ENCODE measurements at regions not wholly inside any gene's neighbourhood (a gene's known extent, or its start where the extent isn't known, plus 50 kb on each side); places are given as distances from the start of the nearest gene placed in this dataset.
"Not testable (repeated sequence)": the region's sequence is repeated elsewhere in the genome, so short reads cannot be mapped to it uniquely, and the experiment has no call there.

DNA sequence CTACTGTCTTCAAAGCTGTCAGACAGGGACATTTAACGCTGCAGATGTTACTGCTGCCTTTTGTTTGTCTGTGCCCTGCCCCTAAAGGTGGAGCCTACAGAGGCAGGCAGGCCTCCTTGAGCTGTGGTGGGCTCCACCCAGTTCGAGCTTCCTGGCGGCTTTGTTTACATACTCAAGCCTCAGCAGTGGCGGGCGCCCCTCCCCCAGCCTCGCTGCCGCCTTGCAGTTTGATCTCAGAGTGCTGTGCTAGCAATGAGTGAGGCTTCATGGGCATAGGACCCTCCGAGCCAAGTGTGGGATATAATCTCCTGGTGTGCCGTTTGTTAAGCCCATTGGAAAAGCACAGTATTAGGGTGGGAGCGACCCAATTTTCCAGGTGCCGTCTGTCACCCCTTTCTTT is 609.8 kb upstream of the MDGA2 start:
- TF ChIP-seq, protein P1, sequence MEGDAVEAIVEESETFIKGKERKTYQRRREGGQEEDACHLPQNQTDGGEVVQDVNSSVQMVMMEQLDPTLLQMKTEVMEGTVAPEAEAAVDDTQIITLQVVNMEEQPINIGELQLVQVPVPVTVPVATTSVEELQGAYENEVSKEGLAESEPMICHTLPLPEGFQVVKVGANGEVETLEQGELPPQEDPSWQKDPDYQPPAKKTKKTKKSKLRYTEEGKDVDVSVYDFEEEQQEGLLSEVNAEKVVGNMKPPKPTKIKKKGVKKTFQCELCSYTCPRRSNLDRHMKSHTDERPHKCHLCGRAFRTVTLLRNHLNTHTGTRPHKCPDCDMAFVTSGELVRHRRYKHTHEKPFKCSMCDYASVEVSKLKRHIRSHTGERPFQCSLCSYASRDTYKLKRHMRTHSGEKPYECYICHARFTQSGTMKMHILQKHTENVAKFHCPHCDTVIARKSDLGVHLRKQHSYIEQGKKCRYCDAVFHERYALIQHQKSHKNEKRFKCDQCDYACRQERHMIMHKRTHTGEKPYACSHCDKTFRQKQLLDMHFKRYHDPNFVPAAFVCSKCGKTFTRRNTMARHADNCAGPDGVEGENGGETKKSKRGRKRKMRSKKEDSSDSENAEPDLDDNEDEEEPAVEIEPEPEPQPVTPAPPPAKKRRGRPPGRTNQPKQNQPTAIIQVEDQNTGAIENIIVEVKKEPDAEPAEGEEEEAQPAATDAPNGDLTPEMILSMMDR (IDR thresholded peaks at IDR 0.05), result not testable (repeated sequence)
- TF ChIP-seq POLR2A (IDR thresholded peaks at IDR 0.05), result not testable (repeated sequence)

All from ovary (tissue), 3 donors.